NCI-H187 treated with DMSO at 0.1 percent for 48 hours (cell line): ENCODE measurements at regions not wholly inside any gene's neighbourhood (a gene's known extent, or its start where the extent isn't known, plus 50 kb on each side); places are given as distances from the start of the nearest gene placed in this dataset.
"Not testable (repeated sequence)": the region's sequence is repeated elsewhere in the genome, so short reads cannot be mapped to it uniquely, and the experiment has no call there.

Source experiments
- DNase-seq: peaks from one replicate; lab custom pipeline; 2025; lab: John Stamatoyannopoulos, UW

DNA sequence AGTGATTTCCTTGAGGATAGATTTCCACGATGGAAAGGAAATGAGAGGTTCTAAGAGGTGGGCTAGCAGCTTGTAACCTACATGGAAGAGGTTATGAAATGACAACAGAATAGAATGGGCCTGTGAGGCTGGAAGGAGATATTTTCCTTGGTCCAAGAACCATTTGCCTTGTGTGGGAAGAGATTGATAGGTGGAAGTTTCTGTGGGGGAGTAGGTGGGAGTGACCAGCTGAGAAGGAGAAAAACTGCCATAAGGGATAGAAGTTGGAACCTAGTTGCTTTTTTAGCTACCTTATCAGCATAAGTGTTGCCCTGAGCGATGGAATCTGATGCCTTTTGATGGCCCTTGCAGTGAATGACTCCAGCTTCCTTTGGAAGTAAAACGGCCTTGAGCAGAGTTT is 60.4 kb upstream of the NAA35 start:
- not testable (repeated sequence) for DNase-seq

DNA sequence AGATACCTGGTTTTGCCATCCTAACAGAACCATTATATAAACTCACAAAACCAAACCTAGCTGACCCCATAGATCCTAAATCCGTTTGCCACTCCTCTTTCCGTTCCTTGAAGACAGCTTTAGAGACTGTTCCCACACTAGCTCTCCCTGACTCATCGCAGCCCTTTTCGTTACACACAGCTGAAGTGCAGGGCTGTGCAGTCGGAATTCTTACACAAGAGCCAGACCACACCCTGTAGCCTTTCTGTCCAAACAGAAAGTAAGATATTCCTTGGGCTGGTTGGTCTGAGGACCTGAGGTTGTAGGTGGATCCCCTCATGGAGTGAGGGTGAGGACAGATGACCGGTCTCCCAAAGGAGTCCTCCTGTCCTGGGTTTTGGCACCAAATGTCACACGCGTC is 56.7 kb upstream of the NAA35 start:
- no peak for DNase-seq

- DNase-seq, result no peak
Measured at GRCh38 chr9:85890962-85891361, 50.0 kb upstream of the NAA35 start.
